H1 (cell line): ENCODE measurements at regions not wholly inside any gene's neighbourhood (a gene's known extent, or its start where the extent isn't known, plus 50 kb on each side); places are given as distances from the start of the nearest gene placed in this dataset.

Experiments
- CTCF ChIA-PET: fragments of 300-600 bp; sonication (Branson Sonifier 250); formaldehyde crosslinking; loops from one replicate; lab custom pipeline; 2021; ENCODE audit not compliant: partially characterized antibody; lab: Charles Lee
- POLR2A ChIA-PET: fragments of 300-600 bp; sonication (Branson Sonifier 250); formaldehyde crosslinking; loops from one replicate; lab custom pipeline; 2021; ENCODE audit warnings: inconsistent platforms; ENCODE audit not compliant: partially characterized antibody; lab: Charles Lee
- DNase-seq, 2 experiments: peaks; one replicate each; pipeline versions ENCODE4 v3.0.0 to v3.0.0-alpha.2; 2010 to 2022; ENCODE audit warnings: low spot score in 2 of 2, low read depth in 1 of 2, mixed read lengths in 1 of 2
- FAIRE-seq: peaks from 2 replicates; lab custom pipeline; 2011; peaks lifted over from hg19 to GRCh38; lab: Jason Lieb, UNC
- H2AFZ ChIP-seq: 2 replicates; pipeline ENCODE4 v1.8.1; 2012; ENCODE audit warnings: low read length, inconsistent platforms
- H2AK5ac ChIP-seq: 2 replicates; pipeline ENCODE4 v1.6.1; 2013; ENCODE audit warnings: low read depth, low read length
- H2BK120ac ChIP-seq: replicated peaks from 2 replicates; pipeline ENCODE3; 2013; ENCODE audit warnings: low read depth, low read length, inconsistent platforms
- H2BK12ac ChIP-seq: 2 replicates; pipeline ENCODE4 v1.6.1; 2013; ENCODE audit warnings: low read depth, low read length
- H2BK15ac ChIP-seq: 2 replicates; pipeline ENCODE4 v1.6.1; 2013; ENCODE audit warnings: low read length
- H2BK20ac ChIP-seq: 2 replicates; pipeline ENCODE4 v1.6.1; 2013; ENCODE audit warnings: low read length
- H2BK5ac ChIP-seq: 2 replicates; pipeline ENCODE4 v1.6.1; 2013; ENCODE audit warnings: low read depth, low read length
- H3K14ac ChIP-seq: 2 replicates; pipeline ENCODE4 v1.6.1; 2013; ENCODE audit warnings: inconsistent platforms; ENCODE audit not compliant: insufficient read length
- H3K18ac ChIP-seq: 2 replicates; pipeline ENCODE4 v1.6.1; 2013; ENCODE audit warnings: low read length; ENCODE audit errors: extremely low read depth
- H3K23ac ChIP-seq: 2 replicates; pipeline ENCODE4 v1.6.1; 2013; ENCODE audit warnings: inconsistent platforms; ENCODE audit not compliant: insufficient read length
- H3K23me2 ChIP-seq: 2 replicates; pipeline ENCODE4 v1.6.1; 2013; ENCODE audit warnings: low read depth, low read length
- H3K27ac ChIP-seq: 2 replicates; pipeline ENCODE4 v1.6.1; 2011; ENCODE audit warnings: low read depth, low read length, inconsistent platforms
- H3K27me3 ChIP-seq, 4 experiments: replicated peaks in 1 of 4; 1 replicate in 1 of 4; 2 replicates in 3 of 4; pipeline versions ENCODE4 v1.6.1 to v1.8.1; 2011 to 2013; ENCODE audit warnings: low read length in 3 of 4, mild to moderate bottlenecking in 3 of 4, inconsistent platforms in 2 of 4, mixed read lengths in 2 of 4, moderate library complexity in 1 of 4; ENCODE audit not compliant: control insufficient read depth in 3 of 4, insufficient read depth in 3 of 4; ENCODE audit errors: extremely low read depth in 1 of 4
- H3K36me3 ChIP-seq, 4 experiments: 2 replicates each; pipeline versions ENCODE4 v1.6.1 to v1.8.1; 2011 to 2013; ENCODE audit warnings: mild to moderate bottlenecking in 4 of 4, low read length in 3 of 4, moderate library complexity in 2 of 4, control low read depth in 1 of 4, inconsistent platforms in 1 of 4; ENCODE audit not compliant: insufficient read depth in 4 of 4, control insufficient read depth in 2 of 4
- H3K4ac ChIP-seq: replicated peaks from 2 replicates; pipeline ENCODE3; 2013; ENCODE audit warnings: low read length, low read depth, mixed read lengths, inconsistent platforms; ENCODE audit not compliant: insufficient read length
- H3K4me1 ChIP-seq, 4 experiments: replicated peaks in 1 of 4; 1 replicate in 1 of 4; 2 replicates in 3 of 4; pipeline versions ENCODE4 v1.6.1 to v1.8.1; 2011 to 2013; ENCODE audit warnings: low read length in 3 of 4, inconsistent platforms in 2 of 4, mixed read lengths in 1 of 4; ENCODE audit not compliant: insufficient read depth in 4 of 4, control insufficient read depth in 3 of 4
- H3K4me2 ChIP-seq, 2 experiments: 2 replicates each; pipeline versions ENCODE4 v1.6.1 to v1.8.1; 2011 to 2013; ENCODE audit warnings: low read depth in 2 of 2, low read length in 2 of 2, control low read depth in 1 of 2, inconsistent platforms in 1 of 2, mild to moderate bottlenecking in 1 of 2; ENCODE audit not compliant: insufficient read depth in 1 of 2
- H3K4me3 ChIP-seq, 4 experiments: fragments of 200-600, 300-600 bp in 1 of 4; sonication (generic), shearing (Covaris generic), sonication (Bioruptor Twin) in 1 of 4; 2 replicates each; pipeline versions ENCODE4 v1.5.1 to v1.8.1; 2011 to 2016; ENCODE audit warnings: low read length in 4 of 4, low read depth in 3 of 4, control low read depth in 2 of 4, inconsistent platforms in 2 of 4, mild to moderate bottlenecking in 2 of 4, mixed read lengths in 1 of 4, moderate library complexity in 1 of 4; ENCODE audit not compliant: insufficient read depth in 2 of 4; ENCODE audit errors: extremely low read depth in 1 of 4
- H3K56ac ChIP-seq: replicated peaks from 2 replicates; pipeline ENCODE3; 2013; ENCODE audit warnings: low read depth, mild to moderate bottlenecking, mixed read lengths, low read length, inconsistent platforms; ENCODE audit not compliant: insufficient read length
- H3K79me1 ChIP-seq: 2 replicates; pipeline ENCODE4 v1.6.1; 2013; ENCODE audit warnings: low read depth, low read length, control low read depth
- H3K79me2 ChIP-seq, 2 experiments: 2 replicates each; pipeline versions ENCODE4 v1.6.1 to v1.8.1; 2012 to 2013; ENCODE audit warnings: low read length in 2 of 2, mild to moderate bottlenecking in 2 of 2, inconsistent platforms in 1 of 2; ENCODE audit not compliant: insufficient read depth in 2 of 2, control insufficient read depth in 1 of 2
- H3K9ac ChIP-seq, 4 experiments: replicated peaks in 1 of 4; 1 replicate in 1 of 4; 2 replicates in 3 of 4; pipeline versions ENCODE4 v1.6.1 to v1.8.1; 2011 to 2013; ENCODE audit warnings: low read depth in 3 of 4, low read length in 3 of 4, control low read depth in 2 of 4, mild to moderate bottlenecking in 2 of 4, moderate library complexity in 2 of 4, inconsistent platforms in 1 of 4; ENCODE audit errors: extremely low read depth in 1 of 4
- H3K9me3 ChIP-seq, 2 experiments: 2 replicates each; pipeline versions ENCODE4 v1.6.1 to v1.8.1; 2012 to 2013; ENCODE audit warnings: mild to moderate bottlenecking in 2 of 2, moderate library complexity in 2 of 2, control low read depth in 1 of 2, inconsistent platforms in 1 of 2, low read depth in 1 of 2, low read length in 1 of 2, mixed read lengths in 1 of 2; ENCODE audit not compliant: insufficient read depth in 2 of 2
- H4K20me1 ChIP-seq, 2 experiments: replicated peaks in 1 of 2; 2 replicates each; pipeline versions ENCODE3 to v1.8.1; 2011 to 2013; ENCODE audit warnings: inconsistent platforms in 2 of 2, low read length in 2 of 2, mild to moderate bottlenecking in 1 of 2; ENCODE audit not compliant: insufficient read depth in 2 of 2, control insufficient read depth in 1 of 2
- H4K5ac ChIP-seq: 2 replicates; pipeline ENCODE4 v1.6.1; 2013; ENCODE audit warnings: low read length, low read depth, mixed read lengths, inconsistent platforms; ENCODE audit not compliant: insufficient read length
- H4K8ac ChIP-seq: 2 replicates; pipeline ENCODE4 v1.8.0; 2013; ENCODE audit warnings: mild to moderate bottlenecking, moderate library complexity, low read length, inconsistent platforms; ENCODE audit not compliant: insufficient read depth; ENCODE audit errors: extremely low read depth
- H4K91ac ChIP-seq: replicated peaks from 2 replicates; pipeline ENCODE3; 2013; ENCODE audit warnings: low read length, mixed read lengths, inconsistent platforms; ENCODE audit not compliant: insufficient read length
- CEBPB ChIP-seq: IDR thresholded peaks from 2 replicates; pipeline ENCODE4 v1.6.1; 2012; ENCODE audit warnings: low read depth, low read length
- RXRA ChIP-seq: IDR thresholded peaks from 2 replicates; pipeline ENCODE4 v1.6.1; 2011; ENCODE audit warnings: low read depth, mild to moderate bottlenecking, low read length, moderate library complexity; ENCODE audit not compliant: insufficient read depth
- SRF ChIP-seq: IDR thresholded peaks from 2 replicates; pipeline ENCODE4 v1.6.1; 2011; ENCODE audit warnings: mild to moderate bottlenecking, low read depth, low read length, moderate library complexity
- WGBS, 2 experiments: shearing (Covaris generic) in 1 of 2; methylation state at CpG; one replicate each; pipeline versions ENCODE4 v1.1.6 to v1.1.7; 2013 to 2015; ENCODE audit warnings: low lambda C conversion rate in 2 of 2, mixed read lengths in 2 of 2, inconsistent platforms in 1 of 2, low coverage in 1 of 2, missing lambda C conversion rate in 1 of 2; ENCODE audit not compliant: insufficient replicate concordance in 2 of 2, insufficient coverage in 1 of 2, insufficient read length in 1 of 2; ENCODE audit errors: extremely low coverage in 1 of 2, missing lambda C conversion rate in 1 of 2; 5-methylcytosine and 5-hydroxymethylcytosine counted together

GRCh38 chr15:81941479-81941878 lies 104.3 kb downstream of the MEX3B start:
- Histone ChIP-seq H2AFZ (no peak overlapping the region), H3K23ac (no peak overlapping the region), H3K4ac (no peak overlapping the region), H4K8ac (no peak overlapping the region), H3K9ac (no peak overlapping the region), H3K9me3 (no peaks in the 10 kb centered on the region), H3K4me2 (no peak overlapping the region), H2BK20ac (no peak overlapping the region), H3K27me3 (no peaks in the 10 kb centered on the region), H3K56ac (no peak overlapping the region), H3K14ac (no peak overlapping the region), H2BK120ac (no peak overlapping the region), H4K91ac (no peak overlapping the region), H2AK5ac (no peak overlapping the region), H3K23me2 (no peaks in the 10 kb centered on the region), H3K4me3 (no peak overlapping the region), H3K79me1 (no peaks in the 10 kb centered on the region), H3K18ac (no peak overlapping the region), H3K27ac (no peak overlapping the region), H2BK5ac (no peak overlapping the region), H3K79me2 (no peaks in the 10 kb centered on the region), H2BK15ac (no peak overlapping the region), H4K20me1 (peaks cover 0 to 2% of the 10 kb centered on the region in 2 experiments), H3K36me3 (no peaks in the 10 kb centered on the region), H4K5ac (no peak overlapping the region), H3K4me1 (peaks cover 0 to 5% (median 1%) of the 10 kb centered on the region in 4 experiments; a peak in 2 of 7 replicates), H2BK12ac (no peak overlapping the region)
- FAIRE-seq = no peak
- TF ChIP-seq CEBPB (no peak), RXRA (no peak), SRF (no peak)
- ChIA-PET CTCF (interaction anchor here (0.7 to 3.4 kb wide), 8 partner anchors 10 to 364 kb away, joined by 3 to 20 read pairs (median 6); no protein-coding TSS in a partner anchor), POLR2A (interaction anchor here (0.7 kb wide), 1 partner anchor 42 kb away, joined by 3 read pairs; no protein-coding TSS in a partner anchor)
- 90% methylated on average over 4 of the region's 4 CpGs; no CpG with 5 or more reads in 1 of the 2 experiments for WGBS, 2 experiments
- no peak for DNase-seq
